B cell (primary cell): ENCODE measurements at regions not wholly inside any gene's neighbourhood (a gene's known extent, or its start where the extent isn't known, plus 50 kb on each side); places are given as distances from the start of the nearest gene placed in this dataset.
"Not testable (repeated sequence)": the region's sequence is repeated elsewhere in the genome, so short reads cannot be mapped to it uniquely, and the experiment has no call there.

Experiments
- ATAC-seq: fragments of 200-7000 bp; cut with Tn5 transposase; one replicate; pipeline ENCODE4 v1.10.0; 2021; ENCODE audit warnings: low read depth, mild to moderate bottlenecking, moderate number of reproducible peaks, moderate library complexity
- CTCF ChIA-PET: fragments of 350-600 bp; sonication (Branson Sonifier 250); formaldehyde crosslinking; loops from one replicate; lab custom pipeline; 2021; ENCODE audit warnings: antibody characterized with exemption, inconsistent platforms; lab: Charles Lee
- POLR2A ChIA-PET: fragments of 350-600 bp; sonication (Branson Sonifier 250); formaldehyde crosslinking; loops from one replicate; lab custom pipeline; 2021; ENCODE audit warnings: antibody characterized with exemption; lab: Charles Lee
- DNase-seq: peaks from one replicate; pipeline ENCODE4 v3.0.0; 2013
- H2AFZ ChIP-seq: 2 replicates; pipeline ENCODE4 v1.6.1; 2012; ENCODE audit warnings: mild to moderate bottlenecking, low read depth, low read length; ENCODE audit not compliant: insufficient read depth, poor library complexity, severe bottlenecking
- H3K27ac ChIP-seq, 2 donors: 1 replicate in 1 of 2; 2 replicates in 1 of 2; pipeline ENCODE4 v1.5.1; 2012 to 2013; ENCODE audit warnings: low read length in 2 of 2, mild to moderate bottlenecking in 2 of 2, moderate library complexity in 1 of 2
- H3K27me3 ChIP-seq, 4 experiments: fragments of 200-600 bp in 1 of 4; sonication (generic) in 1 of 4; replicated peaks in 1 of 4; 1 replicate in 2 of 4; 2 replicates in 2 of 4; pipeline versions ENCODE4 v1.6.1 to v1.7.0; 2013 to 2016; ENCODE audit warnings: low read length in 3 of 4, mild to moderate bottlenecking in 2 of 4, mixed read lengths in 1 of 4, moderate library complexity in 1 of 4; ENCODE audit not compliant: insufficient read depth in 4 of 4, control insufficient read depth in 3 of 4; ENCODE audit errors: control extremely low read depth in 1 of 4
- H3K36me3 ChIP-seq, 2 experiments: replicated peaks in 1 of 2; 1 replicate in 1 of 2; 2 replicates in 1 of 2; pipeline versions ENCODE4 v1.6.1 to v1.7.1; 2013; ENCODE audit warnings: low read length in 1 of 2; ENCODE audit not compliant: insufficient read depth in 2 of 2, control insufficient read depth in 1 of 2; ENCODE audit errors: control extremely low read depth in 1 of 2, extremely low read depth in 1 of 2
- H3K4me1 ChIP-seq, 2 donors: fragments of 200-600 bp in 1 of 2; sonication (generic) in 1 of 2; 1 replicate in 1 of 2; 2 replicates in 1 of 2; pipeline versions ENCODE4 v1.5.1 to v1.6.1; 2013 to 2017; ENCODE audit warnings: low read length in 2 of 2; ENCODE audit not compliant: control insufficient read depth in 2 of 2, insufficient read depth in 2 of 2
- H3K4me2 ChIP-seq: replicated peaks from 2 replicates; pipeline ENCODE3; 2012; ENCODE audit warnings: mild to moderate bottlenecking, low read depth, low read length; ENCODE audit not compliant: poor library complexity, severe bottlenecking
- H3K4me3 ChIP-seq, 5 experiments: fragments of 200-600 bp in 1 of 5; sonication (generic) in 1 of 5; 1 replicate in 3 of 5; 2 replicates in 2 of 5; pipeline versions ENCODE4 v1.5.1 to v1.7.0; 2011 to 2016; ENCODE audit warnings: low read length in 4 of 5, mild to moderate bottlenecking in 4 of 5, low read depth in 2 of 5, control low read depth in 1 of 5, moderate library complexity in 1 of 5; ENCODE audit not compliant: insufficient read depth in 1 of 5; ENCODE audit errors: control extremely low read depth in 1 of 5, extremely low read depth in 1 of 5
- H3K79me2 ChIP-seq: fragments of 200-600 bp; sonication (generic); one replicate; pipeline ENCODE4 v1.6.0; 2016; ENCODE audit warnings: low read length; ENCODE audit not compliant: control insufficient read depth, insufficient read depth
- H3K9ac ChIP-seq: fragments of 200-600 bp; sonication (generic); 2 replicates; pipeline ENCODE4 v1.6.1; 2017; ENCODE audit warnings: mild to moderate bottlenecking, low read length, moderate library complexity
- H3K9me3 ChIP-seq, 3 donors: one replicate each; pipeline versions ENCODE4 v1.6.1 to v1.7.1; 2013; ENCODE audit warnings: low read length in 2 of 3; ENCODE audit not compliant: control insufficient read depth in 2 of 3, insufficient read depth in 1 of 3; ENCODE audit errors: control extremely low read depth in 1 of 3
- H4K20me1 ChIP-seq: 2 replicates; pipeline ENCODE4 v1.6.0; 2012; ENCODE audit warnings: mild to moderate bottlenecking, low read length; ENCODE audit not compliant: insufficient read depth, control insufficient read depth, poor library complexity, severe bottlenecking
- H3K27ac Mint-ChIP-seq: one replicate; pipeline ENCODE4 v1.8.0; 2021; ENCODE audit warnings: mixed read lengths
- H3K27me3 Mint-ChIP-seq: one replicate; pipeline ENCODE4 v1.8.0; 2021; ENCODE audit warnings: mixed read lengths
- H3K4me1 Mint-ChIP-seq: one replicate; pipeline ENCODE4 v1.8.0; 2021; ENCODE audit warnings: mixed read lengths
- H3K4me3 Mint-ChIP-seq: one replicate; pipeline ENCODE4 v1.8.0; 2021; ENCODE audit warnings: mixed read lengths
- H3K9me3 Mint-ChIP-seq: one replicate; pipeline ENCODE4 v1.8.0; 2022; ENCODE audit warnings: mixed read lengths; ENCODE audit not compliant: insufficient read depth
- whole genome bisulfite sequencing: methylation state at CpG from one replicate; pipeline ENCODE4 v1.1.5; 2013; ENCODE audit warnings: missing lambda C conversion rate; ENCODE audit not compliant: insufficient coverage; 5-methylcytosine and 5-hydroxymethylcytosine counted together
- intact Hi-C: fragments of 100-400 bp; cut with micrococcal nuclease; formaldehyde crosslinking; loops from one replicate; pipeline ENCODE4 v1.10.0; 2022

DNA sequence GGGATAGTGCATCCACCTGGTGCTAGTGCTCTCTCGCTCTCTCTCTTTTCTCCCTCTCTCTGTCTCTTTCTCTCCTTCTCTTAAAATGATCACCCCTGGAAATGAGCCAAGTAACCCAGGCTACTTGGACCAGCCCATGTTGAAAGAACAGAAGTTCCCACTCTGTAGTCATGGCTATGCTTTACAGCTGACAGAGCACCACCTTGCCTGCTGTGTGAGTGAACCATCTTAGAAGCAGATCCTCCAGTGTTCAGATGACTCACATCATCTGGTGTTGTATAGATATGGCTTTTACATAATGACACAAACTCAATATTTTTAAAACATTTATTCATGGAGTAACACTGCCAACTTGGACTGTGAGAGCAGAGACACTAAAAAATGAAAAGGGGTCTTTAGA, 57.7 kb upstream of the POMZP3 start:
- H3K27ac Mint-ChIP-seq, H3K79me2 ChIP-seq, intact Hi-C loops, H3K9ac ChIP-seq, H3K4me1 Mint-ChIP-seq, CTCF ChIA-PET, H3K4me1 ChIP-seq, H3K9me3 Mint-ChIP-seq, H3K4me3 ChIP-seq, H3K27me3 Mint-ChIP-seq, H3K4me2 ChIP-seq, ATAC-seq, H3K36me3 ChIP-seq, H2AFZ ChIP-seq, H3K27me3 ChIP-seq, H3K4me3 Mint-ChIP-seq, POLR2A ChIA-PET, DNase-seq, H3K27ac ChIP-seq, H4K20me1 ChIP-seq, H3K9me3 ChIP-seq: not testable (repeated sequence)
- WGBS: no CpG with 5 or more reads among the region's 1 CpG

DNA sequence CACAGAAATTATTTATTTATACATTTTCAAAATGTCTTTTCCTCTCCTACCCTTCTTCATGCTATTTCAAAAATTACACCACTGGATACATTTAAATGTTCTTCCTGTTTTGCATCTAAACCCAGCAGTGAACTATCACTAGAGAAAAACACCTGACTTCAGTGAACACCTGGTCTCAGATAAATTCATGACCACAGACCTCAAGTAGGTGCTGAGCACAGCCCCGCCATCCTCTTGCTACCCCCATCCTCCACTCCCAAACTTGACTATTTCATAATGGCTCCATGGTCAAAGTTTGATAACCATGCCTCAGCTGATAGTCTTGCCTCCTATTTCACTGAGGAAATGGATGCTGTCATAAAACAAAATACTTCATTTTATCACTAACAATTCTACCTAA, 56.6 kb upstream of the POMZP3 start:
- H3K27me3 ChIP-seq: not testable (repeated sequence)

DNA sequence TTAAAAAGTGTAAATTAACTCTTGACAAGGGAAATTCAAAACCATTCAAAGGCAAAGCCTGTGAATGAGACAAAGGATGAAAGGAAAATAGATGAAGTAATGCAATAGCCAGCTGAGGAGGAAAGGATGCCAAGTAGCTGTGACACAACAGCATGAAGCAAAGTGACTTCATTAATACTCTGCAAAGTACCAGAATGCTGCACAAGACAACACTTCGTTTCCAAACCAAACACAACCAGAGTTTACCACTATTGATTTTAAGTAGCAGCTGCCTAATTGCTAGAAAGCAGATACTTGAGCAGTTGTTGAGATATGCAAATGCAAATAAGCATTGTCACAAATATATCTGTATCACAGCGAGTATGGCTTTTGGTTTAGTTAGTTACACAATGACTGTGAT, 54.7 kb upstream of the POMZP3 start:
- DNase-seq, H3K27ac Mint-ChIP-seq, H4K20me1 ChIP-seq, ATAC-seq, H3K4me3 ChIP-seq, CTCF ChIA-PET, H2AFZ ChIP-seq, H3K36me3 ChIP-seq, POLR2A ChIA-PET, H3K4me3 Mint-ChIP-seq, H3K9ac ChIP-seq, H3K27ac ChIP-seq, H3K4me2 ChIP-seq, intact Hi-C loops, H3K4me1 ChIP-seq, H3K9me3 Mint-ChIP-seq, H3K4me1 Mint-ChIP-seq, H3K79me2 ChIP-seq, H3K9me3 ChIP-seq, H3K27me3 ChIP-seq: not testable (repeated sequence)
- no CpG with 5 or more reads among the region's 2 CpGs for WGBS
- peaks cover 10% of the 10 kb centered on the region for H3K27me3 Mint-ChIP-seq

More for the DNA sequence above, 56.6 kb upstream of the POMZP3 start:
- H3K27ac Mint-ChIP-seq, H3K4me3 ChIP-seq, H3K4me2 ChIP-seq, POLR2A ChIA-PET, H3K4me3 Mint-ChIP-seq, H3K4me1 Mint-ChIP-seq, H3K79me2 ChIP-seq, H3K4me1 ChIP-seq, H3K9me3 ChIP-seq, H3K9me3 Mint-ChIP-seq, CTCF ChIA-PET, intact Hi-C loops, H2AFZ ChIP-seq, H4K20me1 ChIP-seq, DNase-seq, H3K36me3 ChIP-seq, H3K27ac ChIP-seq, ATAC-seq, H3K9ac ChIP-seq: not testable (repeated sequence)
- WGBS: no CpG with 5 or more reads among the region's 1 CpG
- H3K27me3 Mint-ChIP-seq: peaks cover 10% of the 10 kb centered on the region

DNA sequence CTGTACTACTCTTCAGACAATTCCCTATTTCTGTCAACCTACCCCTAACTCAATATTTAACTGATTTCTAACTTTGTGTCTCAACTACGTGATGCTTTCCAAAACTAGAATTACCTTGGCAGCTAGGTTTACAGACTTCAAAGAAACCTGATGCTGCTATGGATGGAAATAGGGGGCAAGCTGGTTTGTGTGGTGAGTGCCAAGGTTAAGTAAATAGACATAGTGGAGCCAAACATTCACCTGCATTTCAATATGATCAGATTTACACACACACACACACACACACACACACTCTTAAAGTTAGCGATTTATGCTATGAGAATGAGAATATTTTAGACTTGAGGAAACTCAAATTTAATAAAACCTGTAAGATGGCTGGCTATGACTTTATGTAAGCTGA, 52.1 kb upstream of the POMZP3 start:
- POLR2A ChIA-PET: not testable (repeated sequence)

More for the DNA sequence above, 52.1 kb upstream of the POMZP3 start:
- H3K4me3 Mint-ChIP-seq, H3K36me3 ChIP-seq, H3K27me3 ChIP-seq, H3K4me1 Mint-ChIP-seq, H3K4me3 ChIP-seq, H3K9me3 Mint-ChIP-seq, ATAC-seq, DNase-seq, H4K20me1 ChIP-seq, H3K27ac ChIP-seq, CTCF ChIA-PET, H3K4me1 ChIP-seq, H3K4me2 ChIP-seq, H3K79me2 ChIP-seq, H2AFZ ChIP-seq, H3K9ac ChIP-seq, intact Hi-C loops, H3K9me3 ChIP-seq, H3K27ac Mint-ChIP-seq: not testable (repeated sequence)
- H3K27me3 Mint-ChIP-seq: peaks cover 10% of the 10 kb centered on the region
- no CpG with 5 or more reads among the region's 2 CpGs for WGBS
